ENCODE measurements at regions not wholly inside any gene's neighbourhood (a gene's known extent, or its start where the extent isn't known, plus 50 kb on each side); places are given as distances from the start of the nearest gene placed in this dataset.

DNA sequence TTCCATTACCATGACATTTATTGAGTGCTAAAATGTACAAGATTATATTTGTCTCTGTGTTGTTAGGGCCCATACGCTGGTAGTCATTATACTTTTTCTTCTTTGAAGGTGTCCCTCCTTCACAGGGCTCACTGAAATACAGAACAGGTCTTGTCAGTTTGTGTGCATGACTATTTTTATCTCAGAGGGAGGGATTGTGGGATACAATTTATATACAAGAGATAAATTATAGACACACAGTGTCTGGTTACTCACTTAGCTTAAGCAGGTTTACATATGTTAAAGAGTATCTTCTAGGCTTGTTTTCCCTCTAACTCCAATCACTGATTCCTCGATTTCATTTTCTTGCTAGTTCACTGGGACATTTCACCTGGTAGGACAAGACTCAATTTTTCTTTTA, 143.3 kb upstream of the GUCY1A1 start:
- TF ChIP-seq GATA2 (CRISPR knock-in tag; IDR thresholded peaks at IDR 0.05) (no peak), TAF1 (IDR thresholded peaks at IDR 0.05; ENCODE audit: borderline replicate concordance, low read depth, low read length) (no peak), SMC3 (IDR thresholded peaks at IDR 0.05; ENCODE audit: low read depth, low read length) (no peak), POLR2AphosphoS5 (IDR thresholded peaks at IDR 0.05; ENCODE audit: low read depth, low read length) (no peak), EZH2phosphoT487 (IDR thresholded peaks at IDR 0.05; ENCODE audit: borderline replicate concordance, low read depth) (no peak), CHD2 (IDR thresholded peaks at IDR 0.05; ENCODE audit: low read length, partially characterized antibody) (no peak)
- TF ChIP-seq, protein P1, sequence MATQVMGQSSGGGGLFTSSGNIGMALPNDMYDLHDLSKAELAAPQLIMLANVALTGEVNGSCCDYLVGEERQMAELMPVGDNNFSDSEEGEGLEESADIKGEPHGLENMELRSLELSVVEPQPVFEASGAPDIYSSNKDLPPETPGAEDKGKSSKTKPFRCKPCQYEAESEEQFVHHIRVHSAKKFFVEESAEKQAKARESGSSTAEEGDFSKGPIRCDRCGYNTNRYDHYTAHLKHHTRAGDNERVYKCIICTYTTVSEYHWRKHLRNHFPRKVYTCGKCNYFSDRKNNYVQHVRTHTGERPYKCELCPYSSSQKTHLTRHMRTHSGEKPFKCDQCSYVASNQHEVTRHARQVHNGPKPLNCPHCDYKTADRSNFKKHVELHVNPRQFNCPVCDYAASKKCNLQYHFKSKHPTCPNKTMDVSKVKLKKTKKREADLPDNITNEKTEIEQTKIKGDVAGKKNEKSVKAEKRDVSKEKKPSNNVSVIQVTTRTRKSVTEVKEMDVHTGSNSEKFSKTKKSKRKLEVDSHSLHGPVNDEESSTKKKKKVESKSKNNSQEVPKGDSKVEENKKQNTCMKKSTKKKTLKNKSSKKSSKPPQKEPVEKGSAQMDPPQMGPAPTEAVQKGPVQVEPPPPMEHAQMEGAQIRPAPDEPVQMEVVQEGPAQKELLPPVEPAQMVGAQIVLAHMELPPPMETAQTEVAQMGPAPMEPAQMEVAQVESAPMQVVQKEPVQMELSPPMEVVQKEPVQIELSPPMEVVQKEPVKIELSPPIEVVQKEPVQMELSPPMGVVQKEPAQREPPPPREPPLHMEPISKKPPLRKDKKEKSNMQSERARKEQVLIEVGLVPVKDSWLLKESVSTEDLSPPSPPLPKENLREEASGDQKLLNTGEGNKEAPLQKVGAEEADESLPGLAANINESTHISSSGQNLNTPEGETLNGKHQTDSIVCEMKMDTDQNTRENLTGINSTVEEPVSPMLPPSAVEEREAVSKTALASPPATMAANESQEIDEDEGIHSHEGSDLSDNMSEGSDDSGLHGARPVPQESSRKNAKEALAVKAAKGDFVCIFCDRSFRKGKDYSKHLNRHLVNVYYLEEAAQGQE (IDR thresholded peaks at IDR 0.05; ENCODE audit: low read depth, low read length), result no peak
- TF ChIP-seq, protein P2, sequence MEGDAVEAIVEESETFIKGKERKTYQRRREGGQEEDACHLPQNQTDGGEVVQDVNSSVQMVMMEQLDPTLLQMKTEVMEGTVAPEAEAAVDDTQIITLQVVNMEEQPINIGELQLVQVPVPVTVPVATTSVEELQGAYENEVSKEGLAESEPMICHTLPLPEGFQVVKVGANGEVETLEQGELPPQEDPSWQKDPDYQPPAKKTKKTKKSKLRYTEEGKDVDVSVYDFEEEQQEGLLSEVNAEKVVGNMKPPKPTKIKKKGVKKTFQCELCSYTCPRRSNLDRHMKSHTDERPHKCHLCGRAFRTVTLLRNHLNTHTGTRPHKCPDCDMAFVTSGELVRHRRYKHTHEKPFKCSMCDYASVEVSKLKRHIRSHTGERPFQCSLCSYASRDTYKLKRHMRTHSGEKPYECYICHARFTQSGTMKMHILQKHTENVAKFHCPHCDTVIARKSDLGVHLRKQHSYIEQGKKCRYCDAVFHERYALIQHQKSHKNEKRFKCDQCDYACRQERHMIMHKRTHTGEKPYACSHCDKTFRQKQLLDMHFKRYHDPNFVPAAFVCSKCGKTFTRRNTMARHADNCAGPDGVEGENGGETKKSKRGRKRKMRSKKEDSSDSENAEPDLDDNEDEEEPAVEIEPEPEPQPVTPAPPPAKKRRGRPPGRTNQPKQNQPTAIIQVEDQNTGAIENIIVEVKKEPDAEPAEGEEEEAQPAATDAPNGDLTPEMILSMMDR (IDR thresholded peaks at IDR 0.05), result no peak
